NCI-H2171 treated with DMSO at 0.1 percent for 48 hours (cell line): ENCODE measurements at regions not wholly inside any gene's neighbourhood (a gene's known extent, or its start where the extent isn't known, plus 50 kb on each side); places are given as distances from the start of the nearest gene placed in this dataset.
"Not testable (repeated sequence)": the region's sequence is repeated elsewhere in the genome, so short reads cannot be mapped to it uniquely, and the experiment has no call there.

Source experiments
- DNase-seq: peaks from one replicate; lab custom pipeline; 2025; lab: John Stamatoyannopoulos, UW

DNA sequence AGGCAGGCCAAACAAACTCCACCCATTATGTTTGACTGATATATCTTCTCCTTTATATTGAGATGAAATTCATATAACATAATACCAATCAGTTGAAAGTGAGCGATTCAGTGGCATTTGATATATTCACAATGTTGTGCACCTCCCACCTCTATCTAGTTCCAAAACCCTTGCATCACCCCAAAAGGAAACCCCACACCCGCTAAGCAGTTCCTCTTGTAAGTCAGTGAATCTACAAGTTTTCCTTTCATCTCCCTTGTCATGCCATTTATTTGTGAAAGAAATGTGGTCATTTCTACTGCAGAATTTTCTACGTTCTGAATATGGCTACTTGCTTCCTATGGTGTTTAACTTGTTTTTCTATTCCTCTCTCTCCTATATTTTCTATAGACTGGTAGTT is 99.4 kb upstream of the PTPN3 start:
- DNase-seq: no peak

DNA sequence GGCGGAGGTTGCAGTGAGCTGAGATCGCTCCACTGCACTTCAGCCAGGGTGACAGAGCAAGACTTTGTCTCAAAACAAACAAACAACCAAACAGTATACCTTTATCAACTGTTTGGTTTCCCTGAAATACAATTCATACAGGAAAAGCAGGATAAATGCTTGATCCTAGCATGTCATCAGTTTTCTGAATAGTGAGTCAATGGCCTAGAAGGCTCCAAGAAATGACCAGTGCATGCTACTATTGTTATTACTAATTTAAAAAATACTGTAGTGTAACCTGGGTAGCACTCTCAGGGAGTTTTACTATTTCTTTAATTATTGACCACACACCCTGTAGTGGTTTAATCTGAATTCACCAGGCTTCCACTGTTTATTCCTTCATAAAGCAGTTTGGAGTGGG is 101.0 kb upstream of the PTPN3 start:
- no peak for DNase-seq

DNA sequence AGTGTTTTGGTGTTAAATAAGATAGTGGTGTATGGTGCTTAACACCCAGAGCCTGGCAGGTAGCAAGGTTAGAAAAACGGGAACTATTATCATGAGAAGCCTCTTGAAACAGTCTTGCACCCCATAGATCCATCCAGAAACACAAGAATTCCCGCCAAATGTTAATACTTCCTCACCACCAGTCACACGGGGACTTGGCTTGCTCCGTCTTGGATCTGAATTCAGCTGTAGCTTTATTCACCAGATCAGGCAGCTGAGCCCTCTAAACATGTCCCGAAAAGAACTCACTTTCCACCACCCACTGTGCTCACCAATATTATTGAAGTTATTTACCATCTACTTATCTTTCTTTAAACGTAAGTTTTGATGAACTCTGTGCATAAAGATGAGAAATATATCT is 101.6 kb upstream of the PTPN3 start:
- no peak for DNase-seq

DNA sequence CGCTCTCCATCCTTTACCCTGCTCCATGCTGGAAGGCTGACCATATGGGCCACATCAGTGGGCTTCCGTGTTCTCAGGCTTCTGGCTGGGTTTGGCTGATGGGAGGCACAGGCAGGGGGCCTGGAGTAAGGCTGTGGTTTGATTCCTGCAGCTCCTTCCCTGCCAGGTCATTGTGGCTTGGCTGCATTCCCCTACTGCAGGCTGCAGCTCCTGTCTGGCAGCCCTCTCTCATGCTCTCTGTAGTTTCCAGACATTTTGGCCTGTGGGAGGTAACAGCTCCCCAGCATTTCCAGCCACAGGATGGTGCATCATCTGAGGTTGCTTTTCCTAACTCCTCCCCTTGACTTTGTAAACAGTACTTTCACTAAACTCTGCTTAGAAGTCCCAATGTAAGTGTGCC is 102.0 kb upstream of the PTPN3 start:
- DNase-seq: no peak

DNA sequence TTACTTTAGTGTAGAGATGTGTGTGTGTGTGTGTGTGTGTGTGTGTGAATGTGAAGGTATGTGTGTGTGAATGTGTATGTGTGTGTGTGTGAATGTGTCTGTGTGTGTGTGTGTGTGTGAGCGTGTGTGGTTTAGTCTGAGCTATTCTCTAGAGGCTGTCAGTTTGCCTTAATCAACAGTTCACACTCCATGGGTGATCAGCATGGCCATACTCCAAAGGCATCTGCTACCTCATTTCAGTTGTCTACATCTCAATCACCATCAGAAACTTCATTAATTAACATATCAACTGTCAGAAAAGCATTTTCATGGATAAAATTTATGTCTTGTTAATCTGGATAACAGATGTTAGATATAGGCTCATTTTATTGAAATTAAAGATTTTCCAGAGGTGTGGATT is 103.1 kb upstream of the PTPN3 start:
- DNase-seq: no peak

DNA sequence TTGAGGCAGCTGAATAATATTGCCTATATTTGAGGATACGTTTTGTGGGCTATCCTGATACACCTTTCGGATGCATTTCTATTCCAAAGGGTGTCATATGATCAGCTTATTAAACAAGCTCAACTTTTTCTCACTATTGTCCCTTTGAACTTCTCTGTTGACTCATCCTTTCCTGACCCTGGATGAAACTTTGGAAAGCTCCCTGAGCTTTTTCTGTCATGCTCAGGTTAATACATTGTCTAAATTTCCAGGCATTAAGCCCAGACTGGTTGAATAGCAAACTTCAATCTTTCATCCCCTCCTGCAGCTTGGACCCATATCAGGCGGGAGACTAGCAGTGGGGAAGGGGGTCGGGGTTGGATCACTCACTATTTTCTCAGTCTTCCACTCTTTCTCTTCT is 104.9 kb upstream of the PTPN3 start:
- no peak for DNase-seq

DNA sequence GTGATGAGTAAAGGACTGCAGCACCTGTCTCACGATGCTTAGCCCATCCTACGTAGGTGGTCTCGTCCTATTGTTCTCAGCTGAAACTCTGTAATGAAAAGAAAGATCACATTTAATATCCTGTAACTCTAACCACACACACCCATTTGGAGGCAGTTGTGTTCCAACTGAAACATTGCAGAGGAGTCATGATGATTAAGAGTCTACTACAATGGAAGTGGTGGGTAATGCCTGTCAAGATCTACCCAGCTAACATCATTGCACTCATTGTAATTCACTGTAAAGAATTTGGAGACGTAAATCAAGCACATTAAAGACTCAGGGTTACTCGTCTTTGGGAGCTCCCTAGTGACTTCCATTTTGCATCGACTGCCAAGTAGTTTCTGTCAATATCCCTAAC is 106.0 kb upstream of the PTPN3 start:
- DNase-seq: no peak

DNA sequence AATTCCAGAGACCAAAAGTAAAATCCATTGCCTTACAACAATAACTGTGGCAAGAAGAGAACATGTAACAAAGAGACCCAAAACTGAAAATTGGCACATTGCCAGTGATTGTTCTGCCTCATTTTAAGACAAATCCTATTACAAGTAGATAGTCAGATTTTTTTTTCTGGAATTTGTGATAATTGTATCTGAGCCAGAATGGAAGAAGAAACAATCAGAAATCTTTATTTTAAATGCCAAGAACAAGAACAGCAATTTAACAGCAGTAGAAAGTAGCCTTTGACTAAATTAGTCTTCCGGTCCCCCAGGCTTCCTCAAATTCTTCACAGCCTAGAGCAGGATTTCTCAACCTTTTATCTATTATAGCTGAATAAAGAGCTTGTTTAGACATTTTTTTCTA is 106.7 kb upstream of the PTPN3 start:
- no peak for DNase-seq

DNA sequence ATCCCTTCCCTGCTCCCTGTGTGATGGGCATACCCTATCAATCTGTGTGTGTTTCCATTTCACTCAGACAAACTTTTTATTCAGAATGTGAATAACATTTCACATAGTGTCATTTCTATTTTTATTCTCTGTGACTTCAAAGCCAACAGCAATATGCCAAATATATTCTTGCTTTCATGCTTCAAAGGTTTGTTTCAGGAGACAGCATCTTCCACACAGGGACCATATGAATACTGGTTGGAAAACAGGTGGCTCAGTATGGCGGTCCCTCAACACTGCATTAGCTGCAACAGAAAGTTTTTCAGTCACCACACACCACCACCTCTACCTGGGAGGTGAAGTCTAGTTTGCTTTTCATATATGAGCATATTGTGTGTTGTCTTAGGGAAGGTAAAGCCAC is 111.0 kb upstream of the PTPN3 start:
- no peak for DNase-seq

DNA sequence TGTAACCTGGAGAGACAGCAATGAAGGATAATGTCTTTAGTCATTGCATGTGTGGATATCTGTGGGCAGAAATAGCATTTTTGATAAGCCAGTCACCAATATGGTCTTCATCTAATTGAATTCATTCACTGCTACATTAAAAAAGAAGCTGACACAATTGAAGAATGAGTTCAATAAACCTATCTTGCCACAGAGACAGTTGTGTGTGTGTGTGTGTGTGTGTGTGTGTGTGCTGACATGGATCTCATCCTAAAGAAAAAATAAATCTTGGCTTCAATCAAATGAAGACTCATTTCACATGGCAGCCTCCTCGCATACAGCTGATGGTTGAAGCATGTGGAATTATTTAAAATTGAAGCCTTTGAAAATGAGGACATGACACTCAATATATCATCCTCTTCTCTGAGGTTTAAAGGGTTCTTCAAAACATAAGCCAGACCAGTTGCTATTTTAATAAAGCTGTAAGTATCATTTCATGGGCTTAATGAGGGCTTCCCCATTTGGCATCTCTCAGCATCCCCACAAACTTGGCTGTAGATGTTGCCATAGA is 118.5 kb upstream of the PTPN3 start:
- DNase-seq: no peak

DNA sequence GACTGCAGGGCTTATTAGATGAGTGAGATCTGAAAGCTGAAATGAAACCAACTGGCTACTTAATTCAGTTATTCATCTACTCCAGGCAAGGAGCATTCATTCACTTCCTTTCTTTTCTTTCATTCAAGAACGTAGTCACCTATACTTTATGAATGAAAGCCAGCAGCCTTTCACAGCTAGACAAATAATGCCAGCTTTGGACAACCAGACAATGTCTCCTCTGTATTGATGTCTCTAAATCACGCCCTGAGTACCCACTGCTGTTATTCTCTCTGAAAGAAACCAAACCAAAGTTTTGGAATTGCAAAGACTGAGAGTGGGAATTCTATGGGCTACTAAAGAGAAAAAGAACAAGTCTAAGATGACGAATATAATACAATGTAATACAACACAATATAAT is 121.2 kb upstream of the PTPN3 start:
- DNase-seq: no peak

DNA sequence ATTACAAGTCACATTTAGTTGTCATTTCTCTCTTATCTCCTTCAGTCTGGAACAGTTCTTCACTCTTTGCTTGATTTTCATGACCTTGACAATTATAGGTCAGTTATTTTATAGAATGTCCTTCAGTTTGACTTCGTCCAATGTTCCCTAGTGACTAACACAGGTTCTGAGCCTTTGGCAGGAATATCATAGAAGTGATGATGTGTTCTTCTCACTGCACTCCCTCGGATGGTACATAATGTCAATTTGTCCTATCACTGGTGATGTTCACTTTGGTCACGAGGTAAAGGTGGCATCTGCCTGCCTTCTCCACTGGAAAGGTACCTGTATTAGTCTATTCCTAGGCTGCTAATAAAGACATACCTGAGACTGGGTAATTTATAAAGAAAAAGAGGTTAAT is 126.0 kb upstream of the PTPN3 start:
- DNase-seq: no peak

DNA sequence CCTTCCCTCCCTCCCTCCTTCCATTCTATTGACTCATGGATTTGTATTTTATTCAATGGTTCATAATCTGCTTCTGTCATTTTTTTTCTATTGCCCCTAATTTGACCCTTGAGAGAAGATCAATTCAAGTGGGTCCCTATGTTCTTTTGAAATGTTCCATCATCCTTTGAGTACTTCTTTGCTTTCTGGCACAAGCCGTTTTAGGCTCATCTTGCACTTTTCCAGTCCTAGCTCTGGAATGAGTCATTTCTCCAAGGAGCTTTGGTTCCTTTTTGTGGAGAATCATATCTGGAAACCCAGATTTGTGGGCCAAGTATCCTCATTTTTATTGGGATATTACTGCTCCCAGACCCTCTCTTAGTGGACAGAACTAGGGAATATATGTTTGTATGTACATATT is 126.8 kb upstream of the PTPN3 start:
- no peak for DNase-seq

DNA sequence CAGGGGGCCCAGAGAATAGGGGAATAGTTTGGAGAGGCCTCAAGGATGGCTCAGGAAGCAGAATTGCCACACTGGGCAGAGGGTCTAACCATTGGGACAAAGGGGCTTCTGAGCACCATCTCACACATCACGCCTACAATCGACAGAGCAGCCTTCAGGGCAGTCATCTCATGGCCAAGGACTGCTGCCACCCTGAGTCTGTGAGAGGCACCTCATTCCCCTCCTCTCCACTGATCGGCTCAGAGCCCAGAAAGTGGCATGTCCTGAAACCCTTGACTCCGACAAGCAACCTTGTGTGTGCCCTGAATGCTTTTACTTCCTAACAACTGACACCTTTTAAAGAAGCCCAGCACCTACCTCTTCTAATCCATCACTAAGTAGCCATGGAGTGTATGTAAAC is 128.9 kb upstream of the PTPN3 start:
- DNase-seq: no peak

DNA sequence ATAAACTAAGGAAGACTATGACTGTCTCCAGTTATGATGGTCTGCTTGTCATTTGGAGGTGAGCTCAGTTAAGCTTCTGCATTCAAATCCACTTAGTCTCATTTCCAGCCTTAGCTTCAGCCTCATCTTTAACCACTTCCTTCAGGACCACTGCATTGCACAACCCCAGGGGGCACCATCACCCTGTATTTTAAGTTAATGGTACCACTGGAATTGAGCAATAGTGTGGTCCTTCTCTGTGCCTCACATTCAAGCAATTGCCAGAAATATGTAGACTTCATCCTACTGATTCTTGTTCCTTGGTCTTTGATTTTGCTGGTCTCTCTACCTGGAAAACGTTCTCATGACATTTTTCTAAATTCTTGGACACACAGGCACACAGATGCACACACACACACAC is 131.5 kb upstream of the PTPN3 start:
- DNase-seq: no peak

DNA sequence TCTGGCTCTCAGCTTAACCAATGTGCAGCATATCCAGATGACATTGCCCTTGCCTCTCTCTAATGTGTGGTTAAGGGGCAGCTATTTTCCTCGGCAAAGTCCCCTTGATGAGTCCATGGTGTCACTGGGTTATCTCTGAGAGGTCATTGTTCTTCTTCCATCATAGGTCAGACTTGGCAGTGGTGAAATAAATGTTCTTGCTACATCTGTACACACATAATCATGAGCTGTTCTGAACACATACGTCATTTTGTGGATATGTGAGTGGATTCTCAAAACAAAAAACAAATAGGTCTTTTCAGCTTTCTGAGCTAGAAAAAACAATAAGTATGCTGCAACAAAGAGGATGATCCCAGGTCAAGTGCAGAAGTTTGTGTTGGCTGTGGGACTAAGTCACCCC is 134.7 kb upstream of the PTPN3 start:
- DNase-seq: no peak

DNA sequence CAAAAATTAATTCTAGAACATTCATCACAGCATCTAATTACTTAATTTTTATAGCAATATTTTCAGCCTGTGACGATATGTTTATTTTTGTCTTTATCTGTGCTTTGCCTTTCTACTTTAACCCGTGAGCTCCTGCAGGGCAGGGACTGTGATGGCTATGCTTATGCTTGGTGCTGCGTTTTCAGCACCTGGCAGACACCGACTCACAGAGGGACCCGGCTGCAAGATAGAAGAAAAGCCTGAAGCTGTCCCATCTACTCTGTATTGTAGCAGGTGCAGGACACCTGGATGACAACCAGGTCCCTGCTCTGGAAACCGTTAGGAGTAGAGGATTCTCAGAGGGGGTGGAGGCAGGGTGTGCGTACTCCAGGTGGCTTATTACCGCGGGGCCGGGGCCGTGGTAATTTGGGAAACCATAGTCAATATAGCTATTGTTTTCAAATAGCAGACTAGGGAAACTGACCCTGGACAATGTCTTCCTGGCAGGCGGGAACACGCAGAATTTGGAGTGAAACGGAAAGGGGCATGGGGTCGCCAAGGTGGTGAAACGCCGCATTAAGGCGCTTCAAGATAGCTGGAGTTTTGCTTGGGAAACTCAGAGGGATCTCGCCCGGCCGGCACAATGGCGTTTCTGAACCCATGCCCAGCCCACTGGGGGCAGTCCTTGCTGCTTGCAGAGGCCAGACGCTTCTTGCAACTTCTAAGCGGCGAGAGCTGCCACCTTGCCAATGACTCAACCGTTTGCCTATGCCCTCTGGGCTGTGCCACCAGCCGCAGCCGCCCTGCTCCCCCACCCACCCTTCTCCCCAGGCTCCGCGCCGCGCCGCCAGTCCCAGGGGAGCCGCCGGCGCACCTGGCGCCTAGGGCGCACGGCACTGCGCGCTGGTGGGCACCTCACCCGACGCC is 140.1 kb upstream of the PALM2AKAP2 start:
- peak; percentile 93 for DNase-seq

DNA sequence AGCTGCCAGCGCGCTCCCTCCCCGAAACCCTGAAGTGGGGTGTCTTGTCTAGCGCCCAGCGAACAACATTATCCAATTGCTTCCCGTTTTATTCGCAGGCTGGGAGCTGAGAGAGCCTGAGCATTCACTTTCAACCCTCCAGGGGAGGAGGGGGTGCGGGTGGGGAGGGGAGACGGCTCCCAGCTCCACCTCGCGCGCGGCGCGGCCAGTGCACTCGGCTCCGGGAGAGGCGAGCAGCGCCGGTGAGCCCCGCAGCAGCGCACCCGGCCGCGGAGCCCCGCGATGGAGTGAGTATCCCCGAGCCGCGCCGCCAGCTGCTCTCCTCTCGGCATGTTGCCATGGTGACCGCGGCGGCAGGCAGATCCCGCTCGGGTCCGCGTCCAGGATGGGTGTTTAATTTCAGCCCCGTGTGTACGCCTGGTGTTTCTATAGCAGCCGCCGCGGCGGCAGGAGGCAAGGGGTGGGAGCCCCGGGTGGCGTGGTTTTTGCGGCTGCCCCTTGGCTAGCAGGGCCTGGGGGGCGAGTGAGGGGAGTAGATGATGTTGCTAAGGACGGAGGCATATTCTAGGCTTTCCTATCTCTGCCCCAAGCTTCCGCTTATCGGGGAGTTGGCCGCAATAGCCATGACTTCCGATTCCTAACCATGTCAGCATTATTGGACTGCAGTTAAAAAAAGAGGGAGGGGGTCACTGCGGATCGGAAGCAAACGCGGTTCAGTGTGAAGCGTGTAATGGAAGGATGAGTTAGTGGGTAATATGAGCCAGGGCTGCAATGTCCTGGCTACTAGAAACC is 139.2 kb upstream of the PALM2AKAP2 start:
- peak; percentile 86 for DNase-seq

DNA sequence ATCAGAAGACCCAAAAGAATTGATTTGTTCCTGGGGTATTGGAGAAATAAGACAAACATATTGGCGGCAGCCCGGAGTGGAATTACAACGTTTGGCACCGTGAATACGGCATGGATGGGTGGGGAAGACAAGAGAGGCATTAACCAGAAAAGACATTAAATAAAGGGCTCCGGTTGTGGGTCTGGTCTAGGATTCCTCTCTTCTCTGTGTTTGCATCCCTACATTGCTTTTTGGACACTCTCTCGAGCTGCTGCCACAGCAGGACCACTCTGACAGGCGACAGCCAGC is 138.7 kb upstream of the PALM2AKAP2 start:
- DNase-seq: peak; percentile 42

DNA sequence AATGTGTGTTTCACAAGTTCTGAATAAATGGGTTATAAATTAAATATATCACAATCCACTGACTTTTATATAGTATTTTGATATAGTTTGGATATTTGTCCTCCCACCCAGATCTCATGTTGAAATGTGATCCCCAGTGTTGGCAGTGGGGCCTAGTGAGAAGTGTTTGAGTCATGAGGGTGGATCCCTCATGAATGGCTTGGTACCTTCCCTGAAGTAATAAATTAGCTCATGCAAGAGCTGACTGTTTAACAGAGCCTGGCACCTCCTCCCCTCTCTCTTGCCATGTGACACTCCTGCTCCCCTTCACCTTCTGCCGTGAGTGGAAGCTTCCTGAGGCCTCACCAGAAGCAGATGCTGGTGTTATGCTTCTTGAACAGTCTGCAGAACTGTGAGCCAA is 127.9 kb upstream of the PALM2AKAP2 start:
- peak; percentile 8 for DNase-seq

DNA sequence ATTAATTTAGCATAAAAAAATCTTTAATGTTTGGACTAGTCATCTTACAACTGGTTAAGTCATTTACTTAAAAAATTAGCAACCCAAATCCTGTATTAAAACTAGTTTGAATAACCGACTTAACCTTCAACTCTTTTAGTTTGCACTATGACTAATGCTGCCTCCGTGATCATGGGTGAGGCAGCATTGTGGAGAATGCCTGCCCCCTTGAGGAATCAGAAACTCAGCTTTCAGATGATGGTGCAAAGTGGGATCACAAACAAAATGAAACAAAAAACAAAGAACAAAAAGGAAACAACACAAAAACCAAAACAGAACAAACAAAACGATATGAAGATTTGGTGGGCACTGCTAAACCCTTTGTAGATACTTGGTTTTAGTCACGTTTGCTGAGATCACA is 127.0 kb upstream of the PALM2AKAP2 start:
- DNase-seq: no peak

DNA sequence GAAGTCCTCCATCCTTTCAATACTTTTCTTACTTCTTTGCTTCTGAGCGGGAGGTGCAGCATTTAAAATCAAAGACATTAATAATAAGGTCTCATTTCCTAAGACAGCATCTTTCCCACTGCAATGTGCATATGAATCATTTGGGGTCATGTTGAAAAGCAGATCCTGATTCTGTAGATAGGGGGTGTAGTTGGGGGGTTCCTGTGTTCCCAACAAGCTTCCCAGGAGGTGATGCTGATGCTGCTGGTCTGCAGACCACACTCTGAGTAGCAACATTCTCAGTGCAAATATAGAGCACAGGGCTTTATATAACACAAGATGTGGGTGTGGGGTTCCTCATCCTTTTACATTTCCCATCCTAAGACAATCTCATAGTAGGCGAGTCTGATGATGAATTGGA is 126.5 kb upstream of the PALM2AKAP2 start:
- DNase-seq: no peak

DNA sequence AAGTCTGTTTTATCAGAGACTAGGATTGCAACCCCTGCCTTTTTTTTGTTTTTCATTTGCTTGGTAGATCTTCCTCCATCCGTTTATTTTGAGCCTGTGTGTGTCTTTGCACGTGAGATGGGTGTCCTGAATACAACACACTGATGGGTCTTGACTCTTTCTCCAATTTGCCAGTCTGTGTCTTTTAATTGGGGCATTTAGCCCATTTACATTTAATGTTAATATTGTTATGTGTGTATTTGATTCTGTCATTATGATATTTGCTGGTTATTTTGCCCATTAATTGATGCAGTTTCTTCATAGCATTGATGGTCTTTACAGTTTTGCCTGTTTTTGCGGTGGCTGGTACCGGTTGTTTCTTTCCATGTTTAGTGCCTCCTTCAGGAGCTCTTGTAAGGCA is 116.0 kb upstream of the PALM2AKAP2 start:
- not testable (repeated sequence) for DNase-seq
